WTC11 (cell line): ENCODE measurements at regions not wholly inside any gene's neighbourhood (a gene's known extent, or its start where the extent isn't known, plus 50 kb on each side); places are given as distances from the start of the nearest gene placed in this dataset.

Experiments
- ATAC-seq: fragments of 200-7000 bp; cut with Tn5 transposase; 2 replicates; pipeline ENCODE4 v1.10.0; 2021; ENCODE audit warnings: mild to moderate bottlenecking, moderate library complexity
- CTCF ChIA-PET: fragments of 300-600 bp; sonication (Branson Sonifier 250); formaldehyde crosslinking; loops from one replicate; lab custom pipeline; 2021; ENCODE audit warnings: antibody characterized with exemption; lab: Charles Lee
- POLR2A ChIA-PET: fragments of 350-600 bp; sonication (Branson Sonifier 250); formaldehyde crosslinking; loops from one replicate; lab custom pipeline; 2021; ENCODE audit warnings: antibody characterized with exemption; lab: Charles Lee
- DNase-seq: peaks from one replicate; pipeline ENCODE4 v3.0.0; 2021; ENCODE audit warnings: low spot score
- H3K27ac Mint-ChIP-seq: 2 replicates; pipeline ENCODE4 v1.8.0; 2021; ENCODE audit warnings: mixed read lengths
- H3K27me3 Mint-ChIP-seq: 2 replicates; pipeline ENCODE4 v1.8.0; 2021; ENCODE audit warnings: low read depth, mild to moderate bottlenecking, moderate library complexity, mixed read lengths
- H3K36me3 Mint-ChIP-seq: 2 replicates; pipeline ENCODE4 v1.8.0; 2021; ENCODE audit warnings: mixed read lengths
- H3K4me1 Mint-ChIP-seq: 2 replicates; pipeline ENCODE4 v1.8.0; 2022; ENCODE audit warnings: mixed read lengths
- H3K4me3 Mint-ChIP-seq: 2 replicates; pipeline ENCODE4 v1.8.0; 2021; ENCODE audit warnings: mild to moderate bottlenecking, moderate library complexity, mixed read lengths
- H3K9me3 Mint-ChIP-seq: 2 replicates; pipeline ENCODE4 v1.8.0; 2021; ENCODE audit warnings: mixed read lengths
- AFF4 ChIP-seq: sonication (generic); formaldehyde crosslinking; IDR thresholded peaks from 2 replicates; pipeline ENCODE4 v1.8.1; 2023; ENCODE audit warnings: mild to moderate bottlenecking, missing genetic modification reagents, borderline replicate concordance
- ARID4B ChIP-seq: sonication (generic); formaldehyde crosslinking; IDR thresholded peaks from 2 replicates; pipeline ENCODE4 v1.8.0; 2023; ENCODE audit warnings: missing genetic modification reagents, mild to moderate bottlenecking, borderline replicate concordance
- ATF6 ChIP-seq: sonication (generic); formaldehyde crosslinking; IDR thresholded peaks from 2 replicates; pipeline ENCODE4 v1.8.1; 2023; ENCODE audit warnings: mild to moderate bottlenecking, missing genetic modification reagents
- CREB1 ChIP-seq: sonication (generic); formaldehyde crosslinking; IDR thresholded peaks from 2 replicates; pipeline ENCODE4 v1.8.0; 2023; ENCODE audit warnings: mild to moderate bottlenecking, missing genetic modification reagents
- EMX1 ChIP-seq: fragments of 250-450 bp; sonication (Bioruptor Pico); IDR thresholded peaks from 2 replicates; pipeline ENCODE4 v1.8.0; 2021; ENCODE audit warnings: mild to moderate bottlenecking
- ESRRA ChIP-seq: sonication (generic); formaldehyde crosslinking; IDR thresholded peaks from 2 replicates; pipeline ENCODE4 v1.8.1; 2022; ENCODE audit warnings: mild to moderate bottlenecking, missing genetic modification reagents, borderline replicate concordance
- GRHL2 ChIP-seq: fragments of 250-450 bp; sonication (Bioruptor Pico); IDR thresholded peaks from 2 replicates; pipeline ENCODE4 v1.8.0; 2022; ENCODE audit warnings: mild to moderate bottlenecking, moderate library complexity; ENCODE audit not compliant: insufficient replicate concordance, severe bottlenecking
- KAT7 ChIP-seq: sonication (generic); formaldehyde crosslinking; IDR thresholded peaks from 2 replicates; pipeline ENCODE4 v1.8.1; 2023; ENCODE audit warnings: missing genetic modification reagents, mild to moderate bottlenecking, borderline replicate concordance
- RORB ChIP-seq: fragments of 250-450 bp; sonication (Bioruptor Pico); IDR thresholded peaks from 2 replicates; pipeline ENCODE4 v1.9.0; 2021; ENCODE audit warnings: mild to moderate bottlenecking
- STAT6 ChIP-seq: sonication (generic); formaldehyde crosslinking; conservative IDR thresholded peaks from 2 replicates; pipeline ENCODE4 v1.8.1; 2023; ENCODE audit warnings: mild to moderate bottlenecking, low read depth, missing genetic modification reagents, moderate library complexity
- TEAD1 ChIP-seq: sonication (generic); formaldehyde crosslinking; IDR thresholded peaks from 2 replicates; pipeline ENCODE4 v1.8.0; 2022; ENCODE audit warnings: mild to moderate bottlenecking, missing genetic modification reagents
- ZNF232 ChIP-seq: sonication (generic); formaldehyde crosslinking; IDR thresholded peaks from 2 replicates; pipeline ENCODE4 v1.8.0; 2022; ENCODE audit warnings: mild to moderate bottlenecking, missing genetic modification reagents
- TF ChIP-seq, protein P1 (sequence below): sonication (generic); formaldehyde crosslinking; IDR thresholded peaks from 2 replicates; pipeline ENCODE4 v1.8.1; 2023; ENCODE audit warnings: mild to moderate bottlenecking, missing genetic modification reagents
- TF ChIP-seq, protein P2 (sequence below): sonication (generic); formaldehyde crosslinking; IDR thresholded peaks from 2 replicates; pipeline ENCODE4 v1.8.1; 2023; ENCODE audit warnings: mild to moderate bottlenecking, missing genetic modification reagents, moderate library complexity
- TF ChIP-seq, protein P3 (sequence below): sonication (generic); formaldehyde crosslinking; IDR thresholded peaks from 2 replicates; pipeline ENCODE4 v1.8.0; 2022; ENCODE audit warnings: mild to moderate bottlenecking, missing genetic modification reagents

GRCh38 chr22:42192547-42192946, 61.9 kb upstream of the CYP2D6 start (continued):
- no peak for TF ChIP-seq AFF4 (CRISPR knock-in tag)
- no peak for TF ChIP-seq GRHL2 (CRISPR knock-in tag)
- TF ChIP-seq, protein P1, sequence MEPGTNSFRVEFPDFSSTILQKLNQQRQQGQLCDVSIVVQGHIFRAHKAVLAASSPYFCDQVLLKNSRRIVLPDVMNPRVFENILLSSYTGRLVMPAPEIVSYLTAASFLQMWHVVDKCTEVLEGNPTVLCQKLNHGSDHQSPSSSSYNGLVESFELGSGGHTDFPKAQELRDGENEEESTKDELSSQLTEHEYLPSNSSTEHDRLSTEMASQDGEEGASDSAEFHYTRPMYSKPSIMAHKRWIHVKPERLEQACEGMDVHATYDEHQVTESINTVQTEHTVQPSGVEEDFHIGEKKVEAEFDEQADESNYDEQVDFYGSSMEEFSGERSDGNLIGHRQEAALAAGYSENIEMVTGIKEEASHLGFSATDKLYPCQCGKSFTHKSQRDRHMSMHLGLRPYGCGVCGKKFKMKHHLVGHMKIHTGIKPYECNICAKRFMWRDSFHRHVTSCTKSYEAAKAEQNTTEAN: no peak
- TF ChIP-seq ESRRA (CRISPR knock-in tag): no peak
- no peak for TF ChIP-seq EMX1
- TF ChIP-seq, protein P2, sequence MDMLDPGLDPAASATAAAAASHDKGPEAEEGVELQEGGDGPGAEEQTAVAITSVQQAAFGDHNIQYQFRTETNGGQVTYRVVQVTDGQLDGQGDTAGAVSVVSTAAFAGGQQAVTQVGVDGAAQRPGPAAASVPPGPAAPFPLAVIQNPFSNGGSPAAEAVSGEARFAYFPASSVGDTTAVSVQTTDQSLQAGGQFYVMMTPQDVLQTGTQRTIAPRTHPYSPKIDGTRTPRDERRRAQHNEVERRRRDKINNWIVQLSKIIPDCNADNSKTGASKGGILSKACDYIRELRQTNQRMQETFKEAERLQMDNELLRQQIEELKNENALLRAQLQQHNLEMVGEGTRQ: no peak
- no peak for TF ChIP-seq TEAD1 (CRISPR knock-in tag)
- TF ChIP-seq RORB (CRISPR knock-in tag): no peak

- Mint-ChIP-seq H3K9me3 (no peaks in the 10 kb centered on the region), H3K4me1 (peaks cover 48% of the 10 kb centered on the region), H3K27ac (peak overlapping the region; percentile 51; the same call in 1 of the 2 replicates), H3K36me3 (no peaks in the 10 kb centered on the region), H3K27me3 (no peaks in the 10 kb centered on the region), H3K4me3 (no peak overlapping the region)
- no peak; the same call in 1 of the 2 replicates for ATAC-seq
- no peak for DNase-seq
- POLR2A ChIA-PET: interaction anchor here (0.9 kb wide), 1 partner anchor 17 kb away, joined by 3 read pairs; no protein-coding TSS in a partner anchor
- CTCF ChIA-PET: interaction anchor here (1.0 to 1.8 kb wide), 6 partner anchors 17 to 254 kb away, joined by 3 to 6 read pairs (median 3); no protein-coding TSS in a partner anchor
- no peak for TF ChIP-seq STAT6
- no peak for TF ChIP-seq CREB1 (CRISPR knock-in tag)
- TF ChIP-seq ATF6: no peak
- TF ChIP-seq, protein P1: no peak
- no peak for TF ChIP-seq ARID4B (CRISPR knock-in tag)
- TF ChIP-seq, protein P3, sequence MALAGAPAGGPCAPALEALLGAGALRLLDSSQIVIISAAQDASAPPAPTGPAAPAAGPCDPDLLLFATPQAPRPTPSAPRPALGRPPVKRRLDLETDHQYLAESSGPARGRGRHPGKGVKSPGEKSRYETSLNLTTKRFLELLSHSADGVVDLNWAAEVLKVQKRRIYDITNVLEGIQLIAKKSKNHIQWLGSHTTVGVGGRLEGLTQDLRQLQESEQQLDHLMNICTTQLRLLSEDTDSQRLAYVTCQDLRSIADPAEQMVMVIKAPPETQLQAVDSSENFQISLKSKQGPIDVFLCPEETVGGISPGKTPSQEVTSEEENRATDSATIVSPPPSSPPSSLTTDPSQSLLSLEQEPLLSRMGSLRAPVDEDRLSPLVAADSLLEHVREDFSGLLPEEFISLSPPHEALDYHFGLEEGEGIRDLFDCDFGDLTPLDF (CRISPR knock-in tag): no peak
- no peak for TF ChIP-seq ZNF232 (CRISPR knock-in tag)
- TF ChIP-seq KAT7 (CRISPR knock-in tag): no peak
- TF ChIP-seq, all 79 proteins: peak for 0
Observed at GRCh38 chr22:42190274-42190673, 59.7 kb upstream of the CYP2D6 start.
